Coronary artery (tissue), 2 donors: ENCODE measurements at regions not wholly inside any gene's neighbourhood (a gene's known extent, or its start where the extent isn't known, plus 50 kb on each side); places are given as distances from the start of the nearest gene placed in this dataset.

Experiments
- DNase-seq: peaks from one replicate; pipeline ENCODE4 v3.0.0-alpha.2; 2017; ENCODE audit warnings: low spot score
- H3K27ac ChIP-seq, 2 donors: fragments of 200-600 bp; sonication (generic); one replicate each; pipeline ENCODE4 v1.5.1; 2016 to 2019
- H3K4me3 ChIP-seq: fragments of 200-600 bp; sonication (generic); 2 replicates; pipeline ENCODE4 v1.5.1; 2016; ENCODE audit warnings: mild to moderate bottlenecking, moderate library complexity
- TF ChIP-seq, protein P1 (sequence below): fragments of 200-600 bp; sonication (generic); IDR thresholded peaks from one replicate; pipeline ENCODE4 v1.5.1; 2019; ENCODE audit warnings: antibody characterized with exemption

DNA sequence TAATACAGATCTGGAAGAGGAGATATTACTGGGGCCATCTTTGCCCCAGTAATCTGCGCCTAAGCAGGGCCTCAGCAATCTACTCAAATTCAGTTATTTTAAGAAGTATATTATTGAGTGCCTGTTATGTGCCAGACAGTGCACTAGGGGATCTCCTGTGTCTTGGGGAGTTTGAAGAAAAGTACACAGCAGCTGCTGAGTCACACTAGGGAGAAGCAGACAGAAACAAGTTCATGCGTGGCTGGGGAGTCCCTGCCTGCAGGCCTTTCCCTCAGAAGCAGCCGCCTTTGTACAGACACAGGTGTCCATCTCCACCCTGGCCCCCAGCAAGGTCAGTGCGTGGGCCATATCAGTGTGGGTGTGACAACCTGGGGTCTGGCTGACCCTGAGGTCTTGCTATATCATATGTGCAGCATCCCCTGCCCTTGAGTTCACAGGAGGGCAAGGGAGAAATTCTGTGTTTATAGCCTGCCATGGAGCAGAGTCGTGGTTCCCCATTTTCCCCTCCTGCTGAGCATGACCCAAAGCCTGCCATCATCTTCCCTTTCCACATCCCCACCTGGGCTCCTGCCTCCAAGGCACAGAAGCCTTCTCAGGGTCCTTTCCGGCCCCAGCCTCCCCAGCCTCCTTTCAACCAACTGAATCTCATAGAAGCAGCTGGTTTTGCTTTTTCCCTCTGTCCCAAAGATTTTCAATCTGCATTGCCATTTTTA is 229.9 kb upstream of the SDK2 start:
- H3K4me3 ChIP-seq = no peak overlapping the region
- TF ChIP-seq, protein P1, sequence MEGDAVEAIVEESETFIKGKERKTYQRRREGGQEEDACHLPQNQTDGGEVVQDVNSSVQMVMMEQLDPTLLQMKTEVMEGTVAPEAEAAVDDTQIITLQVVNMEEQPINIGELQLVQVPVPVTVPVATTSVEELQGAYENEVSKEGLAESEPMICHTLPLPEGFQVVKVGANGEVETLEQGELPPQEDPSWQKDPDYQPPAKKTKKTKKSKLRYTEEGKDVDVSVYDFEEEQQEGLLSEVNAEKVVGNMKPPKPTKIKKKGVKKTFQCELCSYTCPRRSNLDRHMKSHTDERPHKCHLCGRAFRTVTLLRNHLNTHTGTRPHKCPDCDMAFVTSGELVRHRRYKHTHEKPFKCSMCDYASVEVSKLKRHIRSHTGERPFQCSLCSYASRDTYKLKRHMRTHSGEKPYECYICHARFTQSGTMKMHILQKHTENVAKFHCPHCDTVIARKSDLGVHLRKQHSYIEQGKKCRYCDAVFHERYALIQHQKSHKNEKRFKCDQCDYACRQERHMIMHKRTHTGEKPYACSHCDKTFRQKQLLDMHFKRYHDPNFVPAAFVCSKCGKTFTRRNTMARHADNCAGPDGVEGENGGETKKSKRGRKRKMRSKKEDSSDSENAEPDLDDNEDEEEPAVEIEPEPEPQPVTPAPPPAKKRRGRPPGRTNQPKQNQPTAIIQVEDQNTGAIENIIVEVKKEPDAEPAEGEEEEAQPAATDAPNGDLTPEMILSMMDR = no peak
- no peak for DNase-seq
- no peak overlapping the region for H3K27ac ChIP-seq

DNA sequence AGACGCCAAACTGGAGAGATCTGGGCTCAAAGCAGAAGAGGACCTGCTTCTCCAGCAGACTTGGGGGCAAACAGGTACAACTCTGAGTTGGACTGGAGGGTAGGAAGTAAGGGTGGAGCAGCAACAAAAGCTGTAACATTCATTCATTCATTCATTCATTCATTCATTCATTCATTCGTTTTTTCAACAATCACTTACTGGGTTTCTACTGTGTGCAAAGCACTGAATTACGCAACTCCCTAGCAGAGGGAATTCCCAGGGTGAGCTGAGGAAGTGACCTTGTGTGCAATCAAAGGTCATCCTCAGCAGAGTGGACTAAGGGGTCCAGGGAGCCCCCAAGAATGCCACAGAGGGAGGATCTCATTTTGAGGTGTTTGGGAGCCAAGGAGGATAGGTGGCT is 231.1 kb upstream of the SDK2 start:
- no peak for DNase-seq
- Histone ChIP-seq H3K27ac (no peak overlapping the region), H3K4me3 (no peak overlapping the region)
- TF ChIP-seq, protein P1 = no peak

DNA sequence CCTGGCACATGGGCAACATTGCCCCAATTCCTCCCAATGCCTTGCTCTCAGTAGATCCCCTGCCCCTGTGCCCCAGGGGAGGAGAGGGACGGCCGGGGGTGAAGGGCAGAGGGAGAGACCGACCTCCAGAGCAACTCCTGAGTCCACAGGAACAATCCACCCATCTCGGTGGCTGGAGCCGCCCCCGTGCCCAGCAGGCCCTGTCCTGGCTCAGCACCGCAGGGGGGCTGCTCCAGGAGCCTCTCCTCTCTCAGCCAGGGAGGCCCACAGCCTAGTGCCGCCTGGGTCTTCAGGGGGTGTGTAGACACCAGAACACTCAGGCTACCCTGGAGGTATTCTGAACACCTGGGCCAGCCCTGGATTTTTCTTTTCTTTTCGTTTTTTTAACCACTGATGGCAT is 233.7 kb upstream of the SDK2 start:
- TF ChIP-seq, protein P1 = no peak
- DNase-seq = no peak
- Histone ChIP-seq H3K4me3 (no peak overlapping the region), H3K27ac (no peak overlapping the region)

DNA sequence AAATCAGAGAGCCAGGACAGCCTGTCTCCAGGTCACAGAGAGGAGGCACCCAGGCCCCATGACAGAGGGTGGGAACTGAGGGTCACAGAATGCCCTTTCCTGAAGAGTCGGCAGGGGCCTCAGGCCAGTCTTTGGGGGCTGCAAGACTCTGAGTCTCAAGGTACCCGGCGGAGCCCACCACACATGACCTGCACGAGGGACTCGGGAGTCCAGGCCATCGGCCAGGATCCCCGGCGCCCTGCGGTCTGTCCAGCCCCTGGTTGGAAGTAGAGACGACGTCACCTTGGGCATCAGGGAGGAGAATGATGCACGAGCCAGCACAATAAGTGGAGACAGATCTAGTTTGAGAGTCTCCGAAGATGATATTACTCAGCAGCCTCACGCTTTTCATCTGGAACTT is 234.7 kb upstream of the SDK2 start:
- DNase-seq = no peak
- no peak overlapping the region for H3K4me3 ChIP-seq
- H3K27ac ChIP-seq = no peak overlapping the region
- TF ChIP-seq, protein P1 = no peak

DNA sequence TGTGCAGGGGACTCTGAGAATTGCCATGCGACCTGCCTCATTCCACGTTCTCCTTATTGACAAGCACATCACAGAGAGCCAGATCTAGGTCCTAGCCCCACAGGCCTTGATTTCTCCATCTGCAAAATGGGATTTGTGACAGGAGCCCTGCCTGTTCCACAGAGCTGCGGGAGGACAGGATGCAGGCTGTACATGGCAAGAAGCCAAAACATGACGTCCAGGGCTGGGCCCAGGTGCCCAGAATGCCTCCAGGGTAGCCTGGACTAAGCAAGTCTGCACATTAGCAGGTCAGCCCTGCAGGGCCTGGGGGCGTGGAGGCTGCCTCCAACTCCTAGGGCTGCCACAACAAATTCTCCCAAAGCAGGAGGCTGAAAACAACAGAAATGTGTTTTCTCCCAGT is 235.7 kb upstream of the SDK2 start:
- TF ChIP-seq, protein P1 = no peak
- no peak for DNase-seq
- Histone ChIP-seq H3K4me3 (no peak overlapping the region), H3K27ac (no peak overlapping the region)

DNA sequence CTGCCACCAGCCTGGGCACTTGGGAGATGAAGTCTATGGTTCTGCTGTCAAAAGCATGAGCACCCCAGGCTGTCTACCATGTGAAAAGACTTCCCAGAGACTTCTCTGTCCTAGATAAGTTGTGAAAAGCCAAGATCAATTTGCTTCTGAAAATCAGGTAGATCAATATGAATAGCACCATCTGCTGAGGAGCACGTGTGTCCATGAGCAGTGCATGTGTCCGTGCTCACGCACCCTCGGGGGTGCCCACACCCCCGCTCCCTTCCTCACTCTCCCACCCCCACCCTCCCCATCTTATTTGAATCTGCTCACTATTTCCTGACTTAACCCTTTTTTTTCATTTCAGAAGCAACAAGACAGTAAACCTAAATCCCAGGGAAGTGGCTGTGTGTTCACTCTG is 238.3 kb upstream of the SDK2 start:
- Histone ChIP-seq H3K27ac (no peak overlapping the region), H3K4me3 (no peak overlapping the region)
- TF ChIP-seq, protein P1 = no peak
- no peak for DNase-seq

DNA sequence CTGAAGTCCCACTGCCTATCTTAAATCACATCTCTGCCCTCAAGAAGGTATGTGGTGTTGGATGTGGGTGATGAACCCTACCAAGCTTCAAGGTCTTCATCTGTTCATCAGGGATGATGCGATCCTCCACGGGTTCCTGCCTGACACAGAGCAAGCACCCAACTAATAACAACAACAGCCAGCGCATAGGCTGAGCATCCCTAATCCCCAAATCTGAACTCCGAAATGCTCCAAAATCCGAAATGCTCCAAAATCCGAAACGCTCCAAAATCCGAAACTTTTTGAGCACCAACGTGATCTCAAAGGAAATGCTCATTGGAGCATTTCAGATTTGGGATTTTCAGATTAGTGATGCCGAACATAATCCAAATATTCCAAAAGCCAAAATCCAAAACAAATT is 238.9 kb upstream of the SDK2 start:
- TF ChIP-seq, protein P1 = no peak

More for the DNA sequence above, 238.9 kb upstream of the SDK2 start:
- DNase-seq = no peak
- H3K27ac ChIP-seq = no peak overlapping the region
- H3K4me3 ChIP-seq = no peak overlapping the region
